Coronary artery (tissue), 2 donors: ENCODE measurements at regions not wholly inside any gene's neighbourhood (a gene's known extent, or its start where the extent isn't known, plus 50 kb on each side); places are given as distances from the start of the nearest gene placed in this dataset.

Experiments used
- DNase-seq: peaks from one replicate; pipeline ENCODE4 v3.0.0-alpha.2; 2017; ENCODE audit warnings: low spot score
- H3K27ac ChIP-seq, 2 donors: fragments of 200-600 bp; sonication (generic); one replicate each; pipeline ENCODE4 v1.5.1; 2016 to 2019
- H3K4me3 ChIP-seq: fragments of 200-600 bp; sonication (generic); 2 replicates; pipeline ENCODE4 v1.5.1; 2016; ENCODE audit warnings: mild to moderate bottlenecking, moderate library complexity
- TF ChIP-seq, protein P1 (sequence below): fragments of 200-600 bp; sonication (generic); IDR thresholded peaks from one replicate; pipeline ENCODE4 v1.5.1; 2019; ENCODE audit warnings: antibody characterized with exemption

DNA sequence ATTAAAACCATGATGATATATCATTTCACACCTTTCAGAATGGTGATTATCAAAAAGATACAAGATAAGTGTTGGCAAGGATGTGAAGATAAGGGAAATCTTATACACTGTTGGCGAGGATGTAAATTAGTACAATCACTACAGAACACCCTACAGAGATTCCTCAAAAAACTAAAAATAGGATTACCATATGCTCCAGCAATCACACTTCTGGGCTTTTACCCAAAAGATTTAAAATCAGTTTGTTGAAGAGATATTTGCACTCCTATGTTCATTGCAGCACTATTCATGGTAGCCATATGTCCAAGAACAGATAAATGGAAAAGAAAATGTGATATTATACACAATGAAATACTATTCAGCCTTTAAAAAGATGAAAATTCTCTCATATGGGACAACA is 240.4 kb downstream of the GABRG1 start:
- no peak for DNase-seq
- no peak overlapping the region for H3K4me3 ChIP-seq
- TF ChIP-seq, protein P1, sequence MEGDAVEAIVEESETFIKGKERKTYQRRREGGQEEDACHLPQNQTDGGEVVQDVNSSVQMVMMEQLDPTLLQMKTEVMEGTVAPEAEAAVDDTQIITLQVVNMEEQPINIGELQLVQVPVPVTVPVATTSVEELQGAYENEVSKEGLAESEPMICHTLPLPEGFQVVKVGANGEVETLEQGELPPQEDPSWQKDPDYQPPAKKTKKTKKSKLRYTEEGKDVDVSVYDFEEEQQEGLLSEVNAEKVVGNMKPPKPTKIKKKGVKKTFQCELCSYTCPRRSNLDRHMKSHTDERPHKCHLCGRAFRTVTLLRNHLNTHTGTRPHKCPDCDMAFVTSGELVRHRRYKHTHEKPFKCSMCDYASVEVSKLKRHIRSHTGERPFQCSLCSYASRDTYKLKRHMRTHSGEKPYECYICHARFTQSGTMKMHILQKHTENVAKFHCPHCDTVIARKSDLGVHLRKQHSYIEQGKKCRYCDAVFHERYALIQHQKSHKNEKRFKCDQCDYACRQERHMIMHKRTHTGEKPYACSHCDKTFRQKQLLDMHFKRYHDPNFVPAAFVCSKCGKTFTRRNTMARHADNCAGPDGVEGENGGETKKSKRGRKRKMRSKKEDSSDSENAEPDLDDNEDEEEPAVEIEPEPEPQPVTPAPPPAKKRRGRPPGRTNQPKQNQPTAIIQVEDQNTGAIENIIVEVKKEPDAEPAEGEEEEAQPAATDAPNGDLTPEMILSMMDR = no peak
- no peak overlapping the region for H3K27ac ChIP-seq

DNA sequence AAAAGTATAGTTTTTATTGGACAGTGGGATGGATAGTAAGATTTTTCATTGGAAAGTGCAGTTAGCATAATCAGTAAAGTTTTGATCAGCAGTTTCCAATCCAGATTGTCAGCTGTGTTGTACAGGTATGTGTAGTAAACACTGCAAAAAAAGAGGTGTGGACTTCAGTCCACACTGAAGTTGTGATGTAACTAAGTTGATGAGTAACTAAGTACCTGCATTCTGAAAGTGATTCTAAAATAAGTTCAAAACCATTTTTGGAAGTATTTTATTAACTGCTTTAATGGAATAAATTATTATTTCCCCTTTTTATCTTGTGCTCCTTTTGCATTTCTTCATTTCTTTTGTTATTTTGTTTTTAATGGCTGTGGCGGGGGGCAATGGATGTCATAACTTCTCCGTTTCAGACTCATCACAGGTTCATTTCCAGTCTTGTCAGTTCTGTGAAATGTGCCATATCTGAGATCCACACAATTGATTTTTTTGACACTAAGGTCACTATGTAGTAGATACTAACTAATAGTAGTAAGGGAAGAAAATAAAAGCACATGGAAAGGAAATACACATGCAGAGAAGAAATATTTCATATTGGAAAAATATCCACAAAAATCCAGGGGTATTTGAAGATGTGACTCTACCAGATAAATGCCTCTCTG is 247.5 kb downstream of the GABRG1 start:
- Histone ChIP-seq H3K27ac (no peak overlapping the region), H3K4me3 (no peak overlapping the region)
- TF ChIP-seq, protein P1 = no peak
- no peak for DNase-seq

DNA sequence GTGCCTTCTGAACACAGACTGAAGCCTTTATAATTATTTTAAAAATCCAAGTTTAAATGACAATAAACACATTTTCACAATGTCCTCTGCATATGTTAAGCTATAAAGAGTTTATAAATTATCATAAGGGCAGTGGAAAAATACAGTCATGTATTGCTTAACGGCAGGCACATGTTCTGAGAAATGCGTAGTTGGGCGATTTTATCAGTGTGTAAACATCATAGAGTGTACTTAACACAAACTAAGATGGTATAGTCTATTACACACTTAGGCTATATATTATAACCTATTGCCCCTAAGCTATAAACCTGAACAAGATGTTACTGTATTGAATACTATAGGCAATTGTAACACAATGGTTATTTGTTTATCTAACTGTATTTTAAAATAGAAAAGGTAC is 254.7 kb downstream of the GABRG1 start:
- no peak for DNase-seq
- TF ChIP-seq, protein P1 = no peak
- Histone ChIP-seq H3K27ac (no peak overlapping the region), H3K4me3 (no peak overlapping the region)

DNA sequence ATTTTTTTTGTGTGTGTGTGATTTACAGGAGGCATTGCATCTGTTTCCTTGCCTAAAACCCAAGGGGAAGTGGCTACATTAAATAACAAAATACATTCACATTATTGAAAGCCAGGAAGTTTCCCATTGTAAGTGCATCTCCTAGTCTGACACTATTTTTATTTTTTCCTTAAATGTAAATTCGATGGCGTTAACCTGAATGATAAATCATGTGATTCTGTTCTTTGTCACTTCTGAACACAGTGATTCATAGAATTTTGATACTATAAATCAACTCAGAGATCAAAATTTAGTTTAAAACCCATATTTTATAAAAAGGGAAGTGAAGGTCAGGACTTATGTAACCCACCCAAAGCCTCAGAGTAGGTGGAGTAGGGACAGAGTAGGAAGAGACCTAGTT is 258.1 kb downstream of the GABRG1 start:
- Histone ChIP-seq H3K4me3 (no peak overlapping the region), H3K27ac (no peak overlapping the region)
- TF ChIP-seq, protein P1 = no peak
- DNase-seq = no peak

DNA sequence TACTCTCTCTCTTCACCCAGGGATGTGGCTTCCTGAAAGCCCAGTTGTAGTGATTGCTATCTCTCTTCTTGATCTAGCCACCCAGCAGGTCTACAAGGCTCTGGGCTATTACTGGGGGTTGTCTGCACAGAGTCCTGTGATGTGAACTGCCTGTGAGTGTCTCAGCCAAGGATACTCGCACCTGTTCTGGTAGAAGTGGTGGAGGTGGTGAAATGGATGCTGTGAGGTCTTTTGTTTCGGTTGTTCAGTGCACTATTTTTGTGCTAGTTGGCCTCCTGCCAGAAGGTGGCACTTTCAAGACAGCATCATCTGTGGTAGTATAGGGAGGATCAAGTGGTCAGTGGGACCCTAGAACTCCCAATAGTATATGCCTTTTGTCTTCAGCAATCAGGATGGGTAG is 268.0 kb downstream of the GABRG1 start:
- DNase-seq = no peak
- no peak overlapping the region for H3K27ac ChIP-seq
- TF ChIP-seq, protein P1 = no peak
- H3K4me3 ChIP-seq = no peak overlapping the region

DNA sequence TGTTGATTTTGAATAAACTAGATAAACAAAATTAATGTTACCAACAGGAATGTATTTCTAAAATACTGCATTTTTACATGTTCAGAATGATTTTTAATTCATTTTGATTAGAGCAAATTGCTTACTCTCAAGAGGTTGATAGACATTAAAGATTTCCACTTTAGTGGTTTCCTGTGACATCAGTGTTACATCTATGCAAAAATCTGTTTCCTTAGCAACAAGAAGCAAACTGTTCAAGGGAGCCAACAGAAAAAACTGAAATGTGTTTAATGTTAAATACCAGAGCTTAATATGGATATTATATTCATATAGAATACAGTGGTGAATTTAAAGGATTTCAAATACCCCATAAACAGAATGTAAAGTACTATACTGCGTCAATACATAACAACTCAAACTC is 277.8 kb downstream of the GABRG1 start:
- no peak overlapping the region for H3K4me3 ChIP-seq
- no peak for DNase-seq
- TF ChIP-seq, protein P1 = no peak
- H3K27ac ChIP-seq = no peak overlapping the region

DNA sequence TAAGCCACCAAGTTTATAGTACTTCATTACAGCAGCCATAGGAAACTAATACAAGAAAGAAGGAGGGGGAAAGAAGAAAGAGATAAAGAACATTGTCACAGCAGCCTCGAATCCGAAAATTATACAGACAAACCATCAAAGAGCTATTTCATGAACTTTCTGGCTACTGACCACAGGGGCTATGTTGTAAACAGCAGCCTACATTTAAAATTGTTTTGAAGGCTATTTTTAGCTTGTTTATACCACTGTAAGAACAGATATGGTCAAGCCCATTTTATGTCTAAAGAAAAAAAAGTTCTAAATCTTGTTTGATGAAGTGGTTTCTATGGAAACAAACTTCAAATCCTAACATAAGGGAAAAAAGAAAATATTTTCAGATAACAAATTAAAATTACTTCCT is 282.1 kb downstream of the GABRG1 start:
- Histone ChIP-seq H3K27ac (no peak overlapping the region), H3K4me3 (no peak overlapping the region)
- TF ChIP-seq, protein P1 = no peak
- DNase-seq = no peak
